ENCODE measurements at regions not wholly inside any gene's neighbourhood (a gene's known extent, or its start where the extent isn't known, plus 50 kb on each side); places are given as distances from the start of the nearest gene placed in this dataset.

- TF ChIP-seq CTCF (IDR thresholded peaks at IDR 0.05): no peak
- no peak for TF ChIP-seq POLR2A (IDR thresholded peaks at IDR 0.05)
Measured at GRCh38 chr2:129777146-129777545, 202.3 kb upstream of the RAB6C start.

All from lower leg skin (tissue), 3 donors.